ENCODE measurements at regions not wholly inside any gene's neighbourhood (a gene's known extent, or its start where the extent isn't known, plus 50 kb on each side); places are given as distances from the start of the nearest gene placed in this dataset.

DNA sequence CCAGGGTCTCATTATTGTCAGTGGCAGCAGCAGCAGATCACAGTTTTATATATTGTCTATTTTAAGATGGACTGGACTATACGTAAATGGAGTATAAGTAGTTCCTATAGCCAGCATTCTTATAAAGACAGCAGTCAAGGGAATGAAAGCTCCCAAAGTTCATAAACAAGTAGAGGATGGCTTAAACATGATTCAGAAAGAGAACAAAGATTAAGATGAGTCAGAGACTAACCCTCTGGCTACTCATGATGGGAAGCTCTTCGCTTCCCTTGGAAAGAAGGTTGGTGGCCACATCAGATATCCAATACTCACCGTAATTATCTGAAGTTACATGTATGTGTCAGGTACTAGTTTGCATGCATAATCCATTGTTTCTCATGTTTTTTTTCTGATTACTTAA, 277.0 kb downstream of the INHBA start:
- TF ChIP-seq, protein P1, sequence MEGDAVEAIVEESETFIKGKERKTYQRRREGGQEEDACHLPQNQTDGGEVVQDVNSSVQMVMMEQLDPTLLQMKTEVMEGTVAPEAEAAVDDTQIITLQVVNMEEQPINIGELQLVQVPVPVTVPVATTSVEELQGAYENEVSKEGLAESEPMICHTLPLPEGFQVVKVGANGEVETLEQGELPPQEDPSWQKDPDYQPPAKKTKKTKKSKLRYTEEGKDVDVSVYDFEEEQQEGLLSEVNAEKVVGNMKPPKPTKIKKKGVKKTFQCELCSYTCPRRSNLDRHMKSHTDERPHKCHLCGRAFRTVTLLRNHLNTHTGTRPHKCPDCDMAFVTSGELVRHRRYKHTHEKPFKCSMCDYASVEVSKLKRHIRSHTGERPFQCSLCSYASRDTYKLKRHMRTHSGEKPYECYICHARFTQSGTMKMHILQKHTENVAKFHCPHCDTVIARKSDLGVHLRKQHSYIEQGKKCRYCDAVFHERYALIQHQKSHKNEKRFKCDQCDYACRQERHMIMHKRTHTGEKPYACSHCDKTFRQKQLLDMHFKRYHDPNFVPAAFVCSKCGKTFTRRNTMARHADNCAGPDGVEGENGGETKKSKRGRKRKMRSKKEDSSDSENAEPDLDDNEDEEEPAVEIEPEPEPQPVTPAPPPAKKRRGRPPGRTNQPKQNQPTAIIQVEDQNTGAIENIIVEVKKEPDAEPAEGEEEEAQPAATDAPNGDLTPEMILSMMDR (IDR thresholded peaks at IDR 0.05; ENCODE audit: low read depth, low read length, missing input control): no peak
- TF ChIP-seq, protein P2, sequence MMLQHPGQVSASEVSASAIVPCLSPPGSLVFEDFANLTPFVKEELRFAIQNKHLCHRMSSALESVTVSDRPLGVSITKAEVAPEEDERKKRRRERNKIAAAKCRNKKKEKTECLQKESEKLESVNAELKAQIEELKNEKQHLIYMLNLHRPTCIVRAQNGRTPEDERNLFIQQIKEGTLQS (IDR thresholded peaks at IDR 0.05): no peak
- TF ChIP-seq FOXA1 (IDR thresholded peaks at IDR 0.05): no peak
- TF ChIP-seq TAF1 (conservative IDR thresholded peaks at IDR 0.05): no peak
- TF ChIP-seq SP1 (IDR thresholded peaks at IDR 0.05): no peak
- TF ChIP-seq REST (IDR thresholded peaks at IDR 0.05): no peak
- no peak for TF ChIP-seq RAD21 (IDR thresholded peaks at IDR 0.05)
- TF ChIP-seq GABPA (IDR thresholded peaks at IDR 0.05 in 1 of 2, conservative IDR thresholded peaks at IDR 0.05 in 1 of 2): no peak

Measured in liver (tissue), 3 donors.